CD14-positive monocyte (primary cell): ENCODE measurements at regions not wholly inside any gene's neighbourhood (a gene's known extent, or its start where the extent isn't known, plus 50 kb on each side); places are given as distances from the start of the nearest gene placed in this dataset.

Experiments
- DNase-seq, 3 donors: peaks; one replicate each; pipeline ENCODE4 v3.0.0-alpha.2; 2011 to 2022
- H2AFZ ChIP-seq: 2 replicates; pipeline ENCODE4 v1.6.0; 2012; ENCODE audit warnings: mild to moderate bottlenecking, low read depth, low read length, inconsistent platforms; ENCODE audit not compliant: insufficient read depth, poor library complexity, severe bottlenecking
- H3K27ac ChIP-seq, 2 donors: 1 replicate in 1 of 2; 2 replicates in 1 of 2; pipeline ENCODE4 v1.5.1; 2012 to 2013; ENCODE audit warnings: low read length in 2 of 2, control low read depth in 1 of 2, inconsistent platforms in 1 of 2, low read depth in 1 of 2, mild to moderate bottlenecking in 1 of 2
- H3K27me3 ChIP-seq, 2 donors: one replicate each; pipeline versions ENCODE4 v1.6.0 to v1.6.1; 2011 to 2013; ENCODE audit warnings: low read length in 2 of 2; ENCODE audit not compliant: control insufficient read depth in 2 of 2, insufficient read depth in 2 of 2
- H3K36me3 ChIP-seq, 2 donors: replicated peaks in 1 of 2; 1 replicate in 1 of 2; 2 replicates in 1 of 2; pipeline versions ENCODE4 v1.5.1 to v1.6.1; 2012 to 2013; ENCODE audit warnings: low read length in 2 of 2, control low read depth in 1 of 2, inconsistent platforms in 1 of 2, mild to moderate bottlenecking in 1 of 2; ENCODE audit not compliant: insufficient read depth in 2 of 2, control insufficient read depth in 1 of 2
- H3K4me1 ChIP-seq, 2 donors: 1 replicate in 1 of 2; 2 replicates in 1 of 2; pipeline versions ENCODE4 v1.5.1 to v1.6.1; 2012 to 2013; ENCODE audit warnings: low read length in 2 of 2, control low read depth in 1 of 2, inconsistent platforms in 1 of 2, mild to moderate bottlenecking in 1 of 2, moderate library complexity in 1 of 2; ENCODE audit not compliant: insufficient read depth in 2 of 2, control insufficient read depth in 1 of 2
- H3K4me2 ChIP-seq: replicated peaks from 2 replicates; pipeline ENCODE3; 2012; ENCODE audit warnings: low read length, moderate library complexity, mild to moderate bottlenecking; ENCODE audit not compliant: poor library complexity, severe bottlenecking; ENCODE audit errors: extremely low read depth
- H3K4me3 ChIP-seq, 3 experiments: fragments of 200-600 bp in 1 of 3; sonication (generic) in 1 of 3; replicated peaks in 1 of 3; 1 replicate in 2 of 3; 2 replicates in 1 of 3; pipeline ENCODE4 v1.5.1; 2011 to 2013; ENCODE audit warnings: low read length in 3 of 3, mild to moderate bottlenecking in 3 of 3, control low read depth in 2 of 3, low read depth in 2 of 3, inconsistent platforms in 1 of 3, moderate library complexity in 1 of 3
- H3K79me2 ChIP-seq: 2 replicates; pipeline ENCODE4 v1.6.0; 2012; ENCODE audit warnings: mild to moderate bottlenecking, control low read depth, inconsistent platforms, low read length, moderate library complexity; ENCODE audit not compliant: insufficient read depth
- H3K9ac ChIP-seq: 2 replicates; pipeline ENCODE4 v1.6.0; 2017; ENCODE audit warnings: low read length, mild to moderate bottlenecking; ENCODE audit not compliant: insufficient read depth, poor library complexity, severe bottlenecking
- H3K9me3 ChIP-seq, 2 donors: replicated peaks in 1 of 2; 1 replicate in 1 of 2; 2 replicates in 1 of 2; pipeline versions ENCODE4 v1.5.1 to v1.6.1; 2012 to 2013; ENCODE audit warnings: low read length in 2 of 2, control low read depth in 1 of 2; ENCODE audit not compliant: control insufficient read depth in 1 of 2, insufficient read depth in 1 of 2
- H4K20me1 ChIP-seq: 2 replicates; pipeline ENCODE4 v1.6.0; 2012; ENCODE audit warnings: mild to moderate bottlenecking, low read length, control low read depth, moderate library complexity; ENCODE audit not compliant: insufficient read depth
- H3K27ac Mint-ChIP-seq, 7 donors: one replicate each; pipeline ENCODE4 v1.8.0; 2020; ENCODE audit warnings: mild to moderate bottlenecking in 7 of 7, mixed read lengths in 7 of 7, moderate library complexity in 6 of 7, inconsistent platforms in 2 of 7
- H3K27me3 Mint-ChIP-seq, 3 donors: one replicate each; pipeline ENCODE4 v1.8.0; 2021 to 2022; ENCODE audit warnings: low read depth in 3 of 3, mild to moderate bottlenecking in 3 of 3, mixed read lengths in 3 of 3, moderate library complexity in 3 of 3, inconsistent platforms in 1 of 3
- H3K36me3 Mint-ChIP-seq, 2 donors: one replicate each; pipeline ENCODE4 v1.8.0; 2020; ENCODE audit warnings: mixed read lengths in 2 of 2, inconsistent platforms in 1 of 2, mild to moderate bottlenecking in 1 of 2
- H3K4me1 Mint-ChIP-seq: one replicate; pipeline ENCODE4 v1.8.0; 2020; ENCODE audit warnings: mild to moderate bottlenecking, mixed read lengths
- H3K4me3 Mint-ChIP-seq, 2 donors: one replicate each; pipeline ENCODE4 v1.8.0; 2020; ENCODE audit warnings: mild to moderate bottlenecking in 2 of 2, mixed read lengths in 2 of 2, moderate library complexity in 1 of 2
- H3K9me3 Mint-ChIP-seq, 7 donors: one replicate each; pipeline ENCODE4 v1.8.0; 2020 to 2022; ENCODE audit warnings: mixed read lengths in 7 of 7, mild to moderate bottlenecking in 6 of 7, moderate library complexity in 6 of 7, inconsistent platforms in 2 of 7
- WGBS: methylation state at CpG from one replicate; pipeline ENCODE4 v1.1.5; 2013; ENCODE audit warnings: missing lambda C conversion rate; ENCODE audit not compliant: insufficient coverage; 5-methylcytosine and 5-hydroxymethylcytosine counted together
- intact Hi-C, 2 donors: fragments of 100-400 bp; cut with micrococcal nuclease; formaldehyde crosslinking; loops; one replicate each; pipeline versions ENCODE4 v1.15.0 to v1.15.1; 2023
- TF ChIP-seq, protein P1 (sequence below): fragments of 200-600 bp; IDR thresholded peaks from one replicate; pipeline ENCODE4 v1.8.0; 2022; ENCODE audit warnings: antibody characterized with exemption, mild to moderate bottlenecking

DNA sequence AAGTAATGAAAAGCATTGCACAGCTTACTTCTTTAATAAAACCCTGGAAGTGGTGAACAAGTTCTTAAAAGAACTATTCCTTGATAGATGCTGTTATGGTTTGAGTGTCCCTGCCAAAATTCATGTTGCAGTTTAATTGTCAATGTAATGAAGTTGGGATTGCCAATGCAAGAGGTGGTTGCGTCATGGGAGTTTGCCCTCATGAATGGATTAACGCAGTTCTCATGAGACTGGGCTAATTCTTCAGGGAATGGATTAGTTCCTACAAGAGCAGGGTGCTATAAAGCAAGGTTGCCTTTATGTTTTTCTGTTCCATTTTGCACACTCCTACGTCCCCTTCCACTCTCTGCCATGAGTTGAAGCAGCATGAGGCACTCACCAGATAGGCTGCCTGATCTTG, 446.7 kb upstream of the B3GALT2 start:
- Histone ChIP-seq H3K9ac (no peak overlapping the region), H4K20me1 (no peaks in the 10 kb centered on the region), H3K79me2 (no peaks in the 10 kb centered on the region), H3K27ac (no peak overlapping the region), H3K36me3 (no peaks in the 10 kb centered on the region), H3K4me3 (no peak overlapping the region), H3K4me2 (no peak overlapping the region), H3K4me1 (peaks cover 0 to 6% of the 10 kb centered on the region in 2 donors), H2AFZ (no peak overlapping the region), H3K9me3 (no peaks in the 10 kb centered on the region), H3K27me3 (no peaks in the 10 kb centered on the region)
- Mint-ChIP-seq H3K27ac (no peak overlapping the region), H3K36me3 (no peaks in the 10 kb centered on the region), H3K4me3 (no peak overlapping the region), H3K27me3 (no peaks in the 10 kb centered on the region), H3K4me1 (peaks cover 20% of the 10 kb centered on the region), H3K9me3 (peaks cover 0 to 2% (median 0%) of the 10 kb centered on the region in 7 donors)
- TF ChIP-seq, protein P1, sequence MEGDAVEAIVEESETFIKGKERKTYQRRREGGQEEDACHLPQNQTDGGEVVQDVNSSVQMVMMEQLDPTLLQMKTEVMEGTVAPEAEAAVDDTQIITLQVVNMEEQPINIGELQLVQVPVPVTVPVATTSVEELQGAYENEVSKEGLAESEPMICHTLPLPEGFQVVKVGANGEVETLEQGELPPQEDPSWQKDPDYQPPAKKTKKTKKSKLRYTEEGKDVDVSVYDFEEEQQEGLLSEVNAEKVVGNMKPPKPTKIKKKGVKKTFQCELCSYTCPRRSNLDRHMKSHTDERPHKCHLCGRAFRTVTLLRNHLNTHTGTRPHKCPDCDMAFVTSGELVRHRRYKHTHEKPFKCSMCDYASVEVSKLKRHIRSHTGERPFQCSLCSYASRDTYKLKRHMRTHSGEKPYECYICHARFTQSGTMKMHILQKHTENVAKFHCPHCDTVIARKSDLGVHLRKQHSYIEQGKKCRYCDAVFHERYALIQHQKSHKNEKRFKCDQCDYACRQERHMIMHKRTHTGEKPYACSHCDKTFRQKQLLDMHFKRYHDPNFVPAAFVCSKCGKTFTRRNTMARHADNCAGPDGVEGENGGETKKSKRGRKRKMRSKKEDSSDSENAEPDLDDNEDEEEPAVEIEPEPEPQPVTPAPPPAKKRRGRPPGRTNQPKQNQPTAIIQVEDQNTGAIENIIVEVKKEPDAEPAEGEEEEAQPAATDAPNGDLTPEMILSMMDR: no peak
- intact Hi-C loops: no loop called here
- WGBS: 94% methylated on average over 2 of the region's 3 CpGs
- DNase-seq: no peak

DNA sequence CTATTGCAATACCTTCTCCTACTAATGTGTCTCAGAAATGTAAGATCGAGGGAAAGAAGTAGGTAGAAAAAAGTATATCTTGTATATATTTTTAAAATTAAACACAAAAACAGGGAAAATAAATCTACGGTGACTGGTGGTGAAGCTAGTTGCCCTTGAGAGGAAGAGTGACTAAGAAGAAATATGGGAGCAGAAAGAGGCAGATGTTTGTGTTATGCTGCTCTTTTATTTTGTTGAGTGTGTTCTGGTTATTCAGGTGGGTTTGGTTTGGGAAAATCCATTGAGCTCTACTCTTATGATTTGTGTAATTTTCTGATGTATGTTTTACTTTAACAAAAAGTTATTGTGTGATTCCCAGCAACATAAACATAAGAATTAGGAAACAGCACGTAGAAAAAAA, 444.9 kb upstream of the B3GALT2 start:
- Histone ChIP-seq H3K9me3 (no peaks in the 10 kb centered on the region), H3K4me1 (peaks cover 0 to 6% of the 10 kb centered on the region in 2 donors), H3K79me2 (no peaks in the 10 kb centered on the region), H3K27me3 (no peaks in the 10 kb centered on the region), H3K27ac (no peak overlapping the region), H3K4me2 (no peak overlapping the region), H3K4me3 (no peak overlapping the region), H3K36me3 (no peaks in the 10 kb centered on the region), H2AFZ (no peak overlapping the region), H3K9ac (no peak overlapping the region), H4K20me1 (no peaks in the 10 kb centered on the region)
- Mint-ChIP-seq H3K27ac (no peak overlapping the region), H3K9me3 (peaks cover 0 to 2% (median 0%) of the 10 kb centered on the region in 7 donors), H3K36me3 (no peaks in the 10 kb centered on the region), H3K4me1 (peaks cover 20% of the 10 kb centered on the region), H3K4me3 (no peak overlapping the region), H3K27me3 (peaks cover 0 to 2% (median 0%) of the 10 kb centered on the region in 3 donors)
- 100% methylated on average over 1 of the region's 3 CpGs for WGBS
- no peak for DNase-seq
- intact Hi-C loops: no loop called here
- TF ChIP-seq, protein P1: no peak
